Stomach (tissue), 4 donors: ENCODE measurements at regions not wholly inside any gene's neighbourhood (a gene's known extent, or its start where the extent isn't known, plus 50 kb on each side); places are given as distances from the start of the nearest gene placed in this dataset.

ENCODE experiments used
- CTCF ChIP-seq, 7 experiments: fragments of 450-650 bp in 4 of 7; fragments of 200-600 bp in 3 of 7; sonication (generic) in 3 of 7; IDR thresholded peaks; one replicate each; pipeline ENCODE4 v1.5.1; 2016 to 2019; ENCODE audit warnings: antibody characterized with exemption in 7 of 7, control low read depth in 2 of 7, mild to moderate bottlenecking in 1 of 7
- EP300 ChIP-seq: sonication (generic); formaldehyde crosslinking; IDR thresholded peaks from one replicate; pipeline ENCODE4 v1.6.1; 2017; ENCODE audit warnings: antibody characterized with exemption
- POLR2AphosphoS5 ChIP-seq, 3 donors: sonication (generic); formaldehyde crosslinking; IDR thresholded peaks; one replicate each; pipeline ENCODE4 v1.6.1; 2016; ENCODE audit warnings: antibody characterized with exemption in 3 of 3

GRCh38 chr11:15419696-15420095, 305.0 kb downstream of the INSC start:
- TF ChIP-seq POLR2AphosphoS5 (IDR thresholded peaks at IDR 0.05) (no peak), CTCF (IDR thresholded peaks at IDR 0.05) (no peak), EP300 (no peak)
